Transverse colon (tissue), 3 donors: ENCODE measurements at regions not wholly inside any gene's neighbourhood (a gene's known extent, or its start where the extent isn't known, plus 50 kb on each side); places are given as distances from the start of the nearest gene placed in this dataset.

Experiments
- CTCF ChIP-seq, 5 experiments: fragments of 200-600 bp in 3 of 5; fragments of 450-650 bp in 2 of 5; sonication (generic) in 3 of 5; IDR thresholded peaks; 1 replicate in 2 of 5; 2 replicates in 3 of 5; pipeline ENCODE4 v1.5.1; 2016 to 2017; ENCODE audit warnings: antibody characterized with exemption in 5 of 5, inconsistent platforms in 3 of 5, mild to moderate bottlenecking in 2 of 5, moderate library complexity in 1 of 5
- EP300 ChIP-seq: sonication (generic); formaldehyde crosslinking; IDR thresholded peaks from one replicate; pipeline ENCODE4 v1.6.1; 2017; ENCODE audit warnings: antibody characterized with exemption, low read depth

GRCh38 chr14:58752289-58752688 is 114.5 kb downstream of the DACT1 start:
- TF ChIP-seq CTCF (IDR thresholded peaks at IDR 0.05) (no peak), EP300 (no peak)
